ENCODE measurements at regions not wholly inside any gene's neighbourhood (a gene's known extent, or its start where the extent isn't known, plus 50 kb on each side); places are given as distances from the start of the nearest gene placed in this dataset.
"Not testable (repeated sequence)": the region's sequence is repeated elsewhere in the genome, so short reads cannot be mapped to it uniquely, and the experiment has no call there.

GRCh38 chr18:14952444-14953077 lies 204.6 kb downstream of the ANKRD30B start:
- TF ChIP-seq POLR2A (IDR thresholded peaks at IDR 0.05; ENCODE audit: low read length); GATA1 (IDR thresholded peaks at IDR 0.05; ENCODE audit: low read depth, low read length): not testable (repeated sequence)
